OCI-LY7 (cell line): ENCODE measurements at regions not wholly inside any gene's neighbourhood (a gene's known extent, or its start where the extent isn't known, plus 50 kb on each side); places are given as distances from the start of the nearest gene placed in this dataset.
"Not testable (repeated sequence)": the region's sequence is repeated elsewhere in the genome, so short reads cannot be mapped to it uniquely, and the experiment has no call there.

ENCODE experiments used
- EZH2phosphoT487 ChIP-seq: fragments of 200-600 bp; sonication (generic); IDR thresholded peaks from 2 replicates; pipeline ENCODE4 v1.6.1; 2018; ENCODE audit warnings: low read depth, borderline replicate concordance, mild to moderate bottlenecking, mixed run types, antibody characterized with exemption, low read length, moderate library complexity, mixed read lengths
- TF ChIP-seq, protein P1 (sequence below): fragments of 200-600 bp; sonication (generic); conservative IDR thresholded peaks from 2 replicates; pipeline ENCODE4 v1.5.1; 2014; ENCODE audit warnings: mild to moderate bottlenecking, antibody characterized with exemption, low read length, moderate library complexity, mixed read lengths

DNA sequence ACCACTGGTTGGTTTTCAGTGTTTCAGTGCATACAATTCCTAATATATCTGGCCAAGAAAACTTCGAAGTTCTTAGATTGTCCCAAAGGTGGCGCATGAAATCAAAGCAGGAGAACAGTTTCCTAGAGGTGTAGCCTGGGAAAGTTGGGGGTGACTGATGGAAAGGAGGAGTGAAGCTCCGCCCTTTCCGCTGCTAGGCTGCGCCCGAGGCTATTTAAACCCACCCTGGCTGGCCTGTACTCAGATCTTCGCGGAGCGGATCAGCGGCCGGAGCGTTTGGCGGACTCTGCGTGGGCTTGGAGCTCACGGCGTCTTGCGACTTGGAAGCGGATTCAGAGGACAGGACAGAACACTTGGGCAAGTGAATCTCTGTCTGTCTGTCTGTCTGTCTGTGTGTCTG is 328.7 kb downstream of the CWH43 start:
- TF ChIP-seq, protein P1, sequence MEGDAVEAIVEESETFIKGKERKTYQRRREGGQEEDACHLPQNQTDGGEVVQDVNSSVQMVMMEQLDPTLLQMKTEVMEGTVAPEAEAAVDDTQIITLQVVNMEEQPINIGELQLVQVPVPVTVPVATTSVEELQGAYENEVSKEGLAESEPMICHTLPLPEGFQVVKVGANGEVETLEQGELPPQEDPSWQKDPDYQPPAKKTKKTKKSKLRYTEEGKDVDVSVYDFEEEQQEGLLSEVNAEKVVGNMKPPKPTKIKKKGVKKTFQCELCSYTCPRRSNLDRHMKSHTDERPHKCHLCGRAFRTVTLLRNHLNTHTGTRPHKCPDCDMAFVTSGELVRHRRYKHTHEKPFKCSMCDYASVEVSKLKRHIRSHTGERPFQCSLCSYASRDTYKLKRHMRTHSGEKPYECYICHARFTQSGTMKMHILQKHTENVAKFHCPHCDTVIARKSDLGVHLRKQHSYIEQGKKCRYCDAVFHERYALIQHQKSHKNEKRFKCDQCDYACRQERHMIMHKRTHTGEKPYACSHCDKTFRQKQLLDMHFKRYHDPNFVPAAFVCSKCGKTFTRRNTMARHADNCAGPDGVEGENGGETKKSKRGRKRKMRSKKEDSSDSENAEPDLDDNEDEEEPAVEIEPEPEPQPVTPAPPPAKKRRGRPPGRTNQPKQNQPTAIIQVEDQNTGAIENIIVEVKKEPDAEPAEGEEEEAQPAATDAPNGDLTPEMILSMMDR: not testable (repeated sequence)
- TF ChIP-seq EZH2phosphoT487: not testable (repeated sequence)
